Neural progenitor cell (in vitro differentiated cells): ENCODE measurements at regions not wholly inside any gene's neighbourhood (a gene's known extent, or its start where the extent isn't known, plus 50 kb on each side); places are given as distances from the start of the nearest gene placed in this dataset.

Source experiments
- CTCF ChIP-seq: fragments of 200-600 bp; sonication (generic); IDR thresholded peaks from 2 replicates; pipeline ENCODE4 v1.5.1; 2017; ENCODE audit warnings: antibody characterized with exemption, mild to moderate bottlenecking
- EZH2 ChIP-seq: fragments of 200-600 bp; sonication (generic); IDR thresholded peaks from 2 replicates; pipeline ENCODE4 v1.6.1; 2017; ENCODE audit warnings: antibody characterized with exemption, mild to moderate bottlenecking, moderate library complexity
- EZH2phosphoT487 ChIP-seq: fragments of 200-600 bp; sonication (generic); IDR thresholded peaks from 2 replicates; pipeline ENCODE4 v1.6.1; 2017; ENCODE audit warnings: antibody characterized with exemption

DNA sequence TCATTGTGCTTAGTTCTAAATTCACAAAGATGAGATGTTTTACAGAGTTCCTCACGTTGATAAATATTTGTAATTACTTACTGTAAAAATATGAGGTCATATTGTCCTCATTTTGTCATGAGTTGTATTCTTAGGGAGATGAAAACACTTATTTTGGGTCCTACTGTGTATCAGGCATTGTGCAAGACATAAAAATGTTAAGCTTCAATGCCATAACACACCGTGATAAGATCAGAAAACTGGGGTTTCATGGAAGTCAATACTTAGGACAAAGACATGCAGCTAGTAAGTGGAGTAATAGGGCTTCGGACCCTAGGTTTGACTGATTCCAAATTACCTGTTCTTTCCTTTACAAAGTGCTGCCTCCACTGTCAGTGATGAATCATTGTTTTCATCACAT, 720.7 kb upstream of the ZP4 start:
- no peak for TF ChIP-seq CTCF
- no peak for TF ChIP-seq EZH2phosphoT487
- no peak for TF ChIP-seq EZH2
